Activated CD4-positive, CD25-positive, alpha-beta regulatory T cell treated with anti-CD3 and anti-CD28 coated beads, Interleukin-2, amount 50 U/mL, for 16 hours (primary cell): ENCODE measurements at regions not wholly inside any gene's neighbourhood (a gene's known extent, or its start where the extent isn't known, plus 50 kb on each side); places are given as distances from the start of the nearest gene placed in this dataset.

Source experiments
- DNase-seq: peaks from one replicate; pipeline ENCODE4 v3.0.0-alpha.2; 2020; ENCODE audit warnings: low read depth, low spot score

DNA sequence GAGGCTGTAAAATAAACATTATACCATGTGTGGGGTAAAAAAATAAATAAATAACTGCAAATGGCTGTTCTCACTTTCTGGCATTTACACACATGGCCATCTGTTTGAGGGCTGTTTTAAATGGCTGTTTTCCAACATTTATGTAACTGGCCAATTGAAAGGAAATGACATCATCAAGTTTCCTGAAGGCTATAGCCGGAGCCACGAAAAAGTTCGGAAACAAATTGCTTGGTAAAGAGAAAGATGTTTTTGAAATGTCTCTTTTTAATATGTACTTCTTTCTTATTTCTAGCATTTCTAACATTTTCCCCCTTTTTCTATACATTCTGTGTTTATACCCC lies 95.4 kb upstream of the DAB2 start:
- DNase-seq, result no peak

- DNase-seq, result no peak
Observed at GRCh38 chr5:39519566-39520231, 94.9 kb upstream of the DAB2 start.

GRCh38 chr5:39519079-39519478 lies 94.3 kb upstream of the DAB2 start:
- DNase-seq, result no peak

DNA sequence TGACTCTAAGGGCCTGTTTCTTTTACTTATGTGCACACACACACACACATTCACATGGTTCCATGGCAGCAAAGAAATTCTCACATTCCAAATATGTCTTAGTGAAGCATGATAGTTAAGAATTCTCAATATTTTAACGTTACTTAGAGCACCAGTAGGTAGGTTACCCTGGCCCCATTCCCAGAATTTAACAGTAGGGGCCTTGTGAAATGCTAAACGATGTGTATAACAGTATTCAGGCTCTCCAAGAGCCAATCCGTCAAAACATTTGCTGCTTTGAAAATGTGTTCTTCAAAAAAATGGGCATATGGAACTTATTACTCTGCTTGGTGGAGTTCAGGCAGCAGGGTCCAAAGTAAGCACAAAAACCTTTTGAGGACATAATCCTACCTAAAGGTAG lies 93.7 kb upstream of the DAB2 start:
- DNase-seq, result no peak

- DNase-seq, result no peak
Observed at GRCh38 chr5:39517800-39518199, 93.0 kb upstream of the DAB2 start.

GRCh38 chr5:39515881-39516280 lies 91.1 kb upstream of the DAB2 start:
- no peak for DNase-seq

GRCh38 chr5:39513236-39513635 lies 88.5 kb upstream of the DAB2 start:
- no peak for DNase-seq

GRCh38 chr5:39506211-39506610 lies 81.4 kb upstream of the DAB2 start:
- DNase-seq, result no peak

DNA sequence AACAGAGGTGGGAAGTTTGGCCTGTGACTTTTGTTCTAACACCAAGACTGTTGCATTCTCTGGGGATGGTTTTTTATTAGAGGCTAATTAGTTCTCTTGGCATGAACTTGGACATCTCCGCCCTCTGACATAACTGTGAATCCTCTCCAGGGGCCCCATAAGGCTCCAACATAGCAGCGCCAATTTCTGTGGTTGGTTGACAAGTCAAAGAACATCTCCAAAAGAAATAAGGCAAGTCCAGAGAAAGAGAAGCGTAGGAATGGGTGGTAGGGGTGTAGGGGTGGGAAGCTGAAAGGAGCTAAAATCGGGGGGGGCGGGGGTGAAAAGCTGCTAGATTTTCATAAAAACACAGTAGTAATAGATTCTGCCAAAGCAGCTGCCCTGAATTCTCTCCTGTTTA lies 81.0 kb upstream of the DAB2 start:
- DNase-seq, result no peak

GRCh38 chr5:39505363-39505762 lies 80.6 kb upstream of the DAB2 start:
- no peak for DNase-seq

DNA sequence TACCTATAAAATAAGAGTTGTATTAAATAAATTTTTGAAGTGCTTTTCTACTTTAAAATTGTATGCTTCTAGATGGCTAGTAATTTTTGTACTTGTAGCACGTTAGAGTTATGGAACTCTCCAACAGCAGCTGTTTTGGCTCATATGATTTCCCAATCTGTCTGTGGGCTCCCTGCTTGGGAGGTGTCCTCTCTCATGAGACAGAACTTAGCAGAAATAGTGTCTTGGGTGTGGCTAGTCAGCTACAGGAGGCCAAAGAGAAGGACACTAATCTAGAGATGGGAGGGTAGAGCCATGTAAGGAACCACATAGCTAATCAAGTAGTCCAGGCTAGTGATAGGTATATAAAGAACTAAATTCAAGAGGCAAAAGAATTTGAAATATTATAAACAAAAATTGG lies 78.4 kb upstream of the DAB2 start:
- no peak for DNase-seq

DNA sequence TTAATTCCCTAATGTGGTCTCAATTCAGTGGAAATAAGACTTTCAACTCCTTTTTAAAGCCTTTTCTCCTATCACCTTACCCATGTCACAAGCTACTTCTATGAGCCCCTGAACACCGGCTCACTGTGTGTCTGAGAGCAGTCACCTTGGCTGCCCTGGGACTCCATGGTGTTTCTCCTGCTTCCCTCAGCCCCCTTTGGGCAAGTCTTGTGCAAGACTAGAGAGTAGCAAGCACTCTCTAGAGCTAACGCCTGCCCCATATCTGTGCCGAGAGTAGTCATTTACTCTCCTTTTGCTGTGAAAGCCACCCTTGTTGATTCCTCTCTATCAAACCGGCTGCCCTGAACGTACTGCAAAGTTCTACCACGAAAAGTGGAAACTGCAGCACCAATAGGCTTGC lies 77.9 kb upstream of the DAB2 start:
- no peak for DNase-seq

DNA sequence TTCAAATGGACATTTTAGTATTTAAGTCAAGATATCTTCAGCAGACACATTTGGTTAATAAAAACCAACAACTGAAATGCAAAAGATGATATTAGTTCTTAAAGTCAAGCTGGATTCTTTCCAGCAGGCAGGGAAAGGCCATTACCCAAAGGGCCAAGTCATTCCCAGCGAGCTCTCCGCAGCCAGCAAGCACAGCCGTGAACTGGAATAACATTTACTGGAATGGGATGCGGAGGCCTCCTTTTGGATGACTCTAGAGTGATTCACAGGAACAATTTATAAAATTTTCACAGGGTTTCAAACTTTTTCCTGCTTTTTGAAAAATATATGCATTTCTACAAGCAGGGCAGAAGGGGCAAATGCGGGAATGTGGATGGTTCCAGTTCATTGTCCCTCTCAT lies 76.6 kb upstream of the DAB2 start:
- DNase-seq, result no peak

GRCh38 chr5:39500551-39501175 lies 75.9 kb upstream of the DAB2 start:
- no peak for DNase-seq

- DNase-seq, result no peak
Observed at GRCh38 chr5:39498278-39498952, 73.6 kb upstream of the DAB2 start.

GRCh38 chr5:39497322-39497721 lies 72.5 kb upstream of the DAB2 start:
- DNase-seq, result no peak

DNA sequence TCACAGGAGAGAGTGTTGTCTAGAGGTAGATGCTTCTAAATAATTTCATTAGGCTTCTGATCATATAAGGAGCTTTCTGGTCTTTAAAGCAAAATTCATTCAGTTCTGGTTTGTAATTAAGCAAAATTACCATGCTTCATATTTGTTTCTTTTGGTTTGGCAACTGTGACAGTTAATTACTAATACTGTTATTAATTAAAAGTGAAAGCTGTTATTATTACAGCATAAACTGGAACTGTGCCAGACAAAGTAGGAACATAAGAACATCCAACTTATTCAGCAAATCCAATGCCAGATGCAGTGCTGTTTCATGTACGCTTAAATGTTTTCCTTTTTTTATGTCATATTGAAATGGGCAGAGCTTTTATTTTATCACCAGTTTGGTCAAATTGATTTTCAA lies 70.4 kb upstream of the DAB2 start:
- no peak for DNase-seq

DNA sequence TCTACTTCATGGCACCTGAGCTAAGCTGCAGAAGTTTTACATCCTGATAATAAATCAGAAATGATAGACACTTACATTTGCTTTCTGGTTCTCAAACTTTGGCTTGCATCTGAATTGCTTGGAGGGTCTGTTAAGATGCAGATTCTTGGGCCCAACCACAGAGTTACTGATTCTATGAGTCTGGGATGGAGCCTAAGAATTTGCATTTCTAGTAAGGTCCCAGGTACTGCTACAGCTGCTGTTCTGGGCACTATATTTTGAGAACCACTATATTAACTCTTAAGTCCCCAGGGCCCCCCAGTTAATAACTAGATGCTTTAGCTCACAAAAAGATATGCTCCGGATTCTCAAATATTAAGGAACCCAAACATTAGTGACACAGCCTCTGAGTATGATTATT lies 69.8 kb upstream of the DAB2 start:
- no peak for DNase-seq

DNA sequence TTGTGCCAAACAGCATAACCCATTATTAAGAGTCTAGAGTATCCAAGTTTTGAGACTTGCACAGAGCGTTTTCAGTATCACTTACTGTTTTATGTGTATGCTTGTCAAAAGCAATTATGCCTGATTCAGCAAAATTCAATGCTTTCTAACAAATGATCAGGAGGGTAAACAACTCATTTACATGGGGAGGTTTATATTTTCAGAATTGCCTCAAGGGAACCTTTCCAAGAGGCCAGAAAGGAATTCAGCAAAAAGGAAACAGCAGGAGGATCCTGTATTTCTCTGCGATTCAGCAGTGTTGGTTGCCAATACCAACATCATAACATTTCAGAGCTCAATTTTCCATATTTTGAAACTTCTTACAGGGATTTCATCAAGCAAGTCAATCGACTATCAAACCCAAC lies 69.3 kb upstream of the DAB2 start:
- no peak for DNase-seq

DNA sequence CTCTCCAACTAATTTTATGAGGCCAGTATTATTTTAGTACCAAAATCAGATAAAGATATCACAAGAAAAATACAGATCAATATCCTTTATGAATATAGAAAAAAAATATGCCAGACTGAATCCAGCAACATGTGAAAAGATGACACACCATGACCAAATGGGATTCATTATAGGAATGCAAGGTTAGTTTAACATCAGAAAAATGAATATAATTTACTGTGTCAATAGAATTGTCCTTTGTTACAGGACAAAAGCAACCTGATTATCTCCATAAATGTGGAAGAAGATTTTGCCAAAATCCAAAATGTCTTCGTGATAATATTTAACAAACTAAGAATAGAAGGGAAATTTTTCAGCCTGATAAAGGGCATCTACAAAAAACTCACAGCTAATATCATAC lies 66.4 kb upstream of the DAB2 start:
- no peak for DNase-seq

- no peak for DNase-seq
Observed at GRCh38 chr5:39489263-39489662, 64.5 kb upstream of the DAB2 start.

- no peak for DNase-seq
Observed at GRCh38 chr5:39486790-39487189, 62.0 kb upstream of the DAB2 start.

DNA sequence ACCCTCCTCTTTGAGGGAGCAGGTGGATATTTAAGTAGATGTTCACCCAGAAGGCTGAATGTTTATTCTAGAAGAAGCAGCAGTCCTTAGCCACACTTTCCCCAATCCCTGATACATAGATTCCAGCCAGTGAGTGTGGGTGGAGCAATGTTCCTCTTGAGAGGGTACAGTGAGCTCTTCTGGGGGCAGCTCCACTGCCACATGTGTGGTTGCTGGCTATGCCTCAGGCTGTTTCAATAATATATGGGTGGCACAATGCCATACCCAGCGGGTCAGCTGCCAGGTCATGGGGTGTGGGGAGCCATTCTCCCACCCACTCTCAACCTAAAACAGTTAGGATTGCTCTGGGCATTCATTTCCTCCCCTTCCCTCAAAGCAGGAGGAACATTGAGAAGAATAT lies 61.6 kb upstream of the DAB2 start:
- DNase-seq, result no peak
